ENCODE measurements at regions not wholly inside any gene's neighbourhood (a gene's known extent, or its start where the extent isn't known, plus 50 kb on each side); places are given as distances from the start of the nearest gene placed in this dataset.
"Not testable (repeated sequence)": the region's sequence is repeated elsewhere in the genome, so short reads cannot be mapped to it uniquely, and the experiment has no call there.

DNA sequence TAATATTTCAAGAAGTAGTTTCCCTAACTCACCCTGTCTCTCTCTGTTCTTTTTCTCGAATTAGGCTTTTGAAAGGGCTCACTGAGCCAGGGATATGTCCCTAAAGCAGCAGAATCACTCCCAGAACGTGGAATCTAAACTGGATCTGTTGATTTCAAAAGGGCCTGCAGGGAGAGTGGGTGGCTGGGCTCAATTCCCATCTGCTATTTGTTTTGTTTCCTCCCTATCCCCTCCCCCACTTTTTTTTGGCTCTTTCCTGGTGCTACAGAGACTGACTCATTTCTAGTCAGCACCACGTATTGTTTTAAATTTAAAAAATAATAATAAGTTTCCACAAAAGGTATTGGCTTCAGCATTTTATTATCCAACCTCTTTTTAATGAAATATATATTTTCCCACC, 961.5 kb downstream of the FAM181B start:
- H3K4me1 ChIP-seq (ENCODE audit: control insufficient read depth in 4 of 4, insufficient read depth in 4 of 4, low read length in 3 of 4) = no peaks in the 10 kb centered on the region
- no peaks in the 10 kb centered on the region for H3K36me3 ChIP-seq (ENCODE audit: control insufficient read depth in 4 of 4, insufficient read depth in 3 of 4, low read depth in 1 of 4, low read length in 3 of 4)
- no peak for TF ChIP-seq YY1 (IDR thresholded peaks at IDR 0.05)
- TF ChIP-seq, protein P1, sequence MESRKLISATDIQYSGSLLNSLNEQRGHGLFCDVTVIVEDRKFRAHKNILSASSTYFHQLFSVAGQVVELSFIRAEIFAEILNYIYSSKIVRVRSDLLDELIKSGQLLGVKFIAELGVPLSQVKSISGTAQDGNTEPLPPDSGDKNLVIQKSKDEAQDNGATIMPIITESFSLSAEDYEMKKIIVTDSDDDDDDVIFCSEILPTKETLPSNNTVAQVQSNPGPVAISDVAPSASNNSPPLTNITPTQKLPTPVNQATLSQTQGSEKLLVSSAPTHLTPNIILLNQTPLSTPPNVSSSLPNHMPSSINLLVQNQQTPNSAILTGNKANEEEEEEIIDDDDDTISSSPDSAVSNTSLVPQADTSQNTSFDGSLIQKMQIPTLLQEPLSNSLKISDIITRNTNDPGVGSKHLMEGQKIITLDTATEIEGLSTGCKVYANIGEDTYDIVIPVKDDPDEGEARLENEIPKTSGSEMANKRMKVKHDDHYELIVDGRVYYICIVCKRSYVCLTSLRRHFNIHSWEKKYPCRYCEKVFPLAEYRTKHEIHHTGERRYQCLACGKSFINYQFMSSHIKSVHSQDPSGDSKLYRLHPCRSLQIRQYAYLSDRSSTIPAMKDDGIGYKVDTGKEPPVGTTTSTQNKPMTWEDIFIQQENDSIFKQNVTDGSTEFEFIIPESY (IDR thresholded peaks at IDR 0.05) = no peak
- TF ChIP-seq, protein P2, sequence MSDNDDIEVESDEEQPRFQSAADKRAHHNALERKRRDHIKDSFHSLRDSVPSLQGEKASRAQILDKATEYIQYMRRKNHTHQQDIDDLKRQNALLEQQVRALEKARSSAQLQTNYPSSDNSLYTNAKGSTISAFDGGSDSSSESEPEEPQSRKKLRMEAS (IDR thresholded peaks at IDR 0.05) = no peak
- TF ChIP-seq FOXA2 (IDR thresholded peaks at IDR 0.05) = no peak
- TF ChIP-seq REST (IDR thresholded peaks at IDR 0.05) = no peak
- TF ChIP-seq, protein P3, sequence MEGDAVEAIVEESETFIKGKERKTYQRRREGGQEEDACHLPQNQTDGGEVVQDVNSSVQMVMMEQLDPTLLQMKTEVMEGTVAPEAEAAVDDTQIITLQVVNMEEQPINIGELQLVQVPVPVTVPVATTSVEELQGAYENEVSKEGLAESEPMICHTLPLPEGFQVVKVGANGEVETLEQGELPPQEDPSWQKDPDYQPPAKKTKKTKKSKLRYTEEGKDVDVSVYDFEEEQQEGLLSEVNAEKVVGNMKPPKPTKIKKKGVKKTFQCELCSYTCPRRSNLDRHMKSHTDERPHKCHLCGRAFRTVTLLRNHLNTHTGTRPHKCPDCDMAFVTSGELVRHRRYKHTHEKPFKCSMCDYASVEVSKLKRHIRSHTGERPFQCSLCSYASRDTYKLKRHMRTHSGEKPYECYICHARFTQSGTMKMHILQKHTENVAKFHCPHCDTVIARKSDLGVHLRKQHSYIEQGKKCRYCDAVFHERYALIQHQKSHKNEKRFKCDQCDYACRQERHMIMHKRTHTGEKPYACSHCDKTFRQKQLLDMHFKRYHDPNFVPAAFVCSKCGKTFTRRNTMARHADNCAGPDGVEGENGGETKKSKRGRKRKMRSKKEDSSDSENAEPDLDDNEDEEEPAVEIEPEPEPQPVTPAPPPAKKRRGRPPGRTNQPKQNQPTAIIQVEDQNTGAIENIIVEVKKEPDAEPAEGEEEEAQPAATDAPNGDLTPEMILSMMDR (IDR thresholded peaks at IDR 0.05; ENCODE audit: low read depth, low read length, missing input control) = no peak
- no peak for TF ChIP-seq EGR1 (IDR thresholded peaks at IDR 0.05; ENCODE audit: low read depth in 2 of 2)
- TF ChIP-seq RAD21 (IDR thresholded peaks at IDR 0.05) = no peak
- no peak for TF ChIP-seq HNF4G (IDR thresholded peaks at IDR 0.05)
- no peak for TF ChIP-seq RXRA (IDR thresholded peaks at IDR 0.05)
- TF ChIP-seq JUND (IDR thresholded peaks at IDR 0.05) = no peak
- no peak for TF ChIP-seq TAF1 (conservative IDR thresholded peaks at IDR 0.05)
- no peak for TF ChIP-seq GABPA (IDR thresholded peaks at IDR 0.05 in 1 of 2, conservative IDR thresholded peaks at IDR 0.05 in 1 of 2)
- no peak for TF ChIP-seq ATF3 (IDR thresholded peaks at IDR 0.05)
- no peak for TF ChIP-seq SP1 (IDR thresholded peaks at IDR 0.05)
- TF ChIP-seq HNF4A (conservative IDR thresholded peaks at IDR 0.05) = no peak
- TF ChIP-seq NR2F2 (IDR thresholded peaks at IDR 0.05) = no peak
- no peak for TF ChIP-seq FOXA1 (IDR thresholded peaks at IDR 0.05)
- no peak overlapping the region for H3K9ac ChIP-seq (ENCODE audit: low read depth in 1 of 2, low read length in 2 of 2)
- no peaks in the 10 kb centered on the region for H3K27me3 ChIP-seq (ENCODE audit: control insufficient read depth in 4 of 4, insufficient read depth in 4 of 4, low read length in 3 of 4)
- WGBS = 24% methylated on average over 3 of the region's 3 CpGs
- no peak overlapping the region for H3K27ac ChIP-seq (ENCODE audit: low read depth in 1 of 2, low read length in 2 of 2)
- no peak for DNase-seq (ENCODE audit: low spot score)
- no peaks in the 10 kb centered on the region for H3K9me3 ChIP-seq (ENCODE audit: control insufficient read depth in 4 of 4, low read length in 3 of 4)
- H3K4me3 ChIP-seq (ENCODE audit: low read depth in 1 of 3, low read length in 3 of 3) = no peak overlapping the region

DNA sequence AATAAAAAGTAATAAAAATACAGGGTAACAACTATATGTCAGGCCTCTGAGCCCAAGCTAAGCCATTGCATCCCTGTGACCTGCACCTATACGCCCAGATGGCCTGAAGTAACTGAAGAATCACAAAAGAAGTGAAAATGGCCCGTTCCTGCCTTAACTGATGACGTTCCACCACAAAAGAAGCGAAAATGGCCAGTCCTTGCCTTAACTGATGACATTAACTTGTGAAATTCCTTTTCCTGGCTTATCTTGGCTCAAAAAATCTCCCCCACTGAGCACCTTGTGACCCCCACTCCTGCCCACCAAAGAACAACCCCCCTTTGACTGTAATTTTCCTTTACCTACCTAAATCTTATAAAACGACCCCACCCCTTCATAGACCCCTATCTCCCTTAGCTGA, 963.8 kb downstream of the FAM181B start:
- WGBS = 37% methylated on average over 5 of the region's 5 CpGs

More for the DNA sequence above, 963.8 kb downstream of the FAM181B start:
- H3K9me3 ChIP-seq (ENCODE audit: control insufficient read depth in 4 of 4, low read length in 3 of 4); H3K27me3 ChIP-seq (ENCODE audit: control insufficient read depth in 4 of 4, insufficient read depth in 4 of 4, low read length in 3 of 4); H3K9ac ChIP-seq (ENCODE audit: low read depth in 1 of 2, low read length in 2 of 2); H3K27ac ChIP-seq (ENCODE audit: low read depth in 1 of 2, low read length in 2 of 2); H3K4me1 ChIP-seq (ENCODE audit: control insufficient read depth in 4 of 4, insufficient read depth in 4 of 4, low read length in 3 of 4); H3K4me3 ChIP-seq (ENCODE audit: low read depth in 1 of 3, low read length in 3 of 3); DNase-seq (ENCODE audit: low spot score); H3K36me3 ChIP-seq (ENCODE audit: control insufficient read depth in 4 of 4, insufficient read depth in 3 of 4, low read depth in 1 of 4, low read length in 3 of 4): not testable (repeated sequence)

Data from liver (tissue), 8 donors.